ENCODE measurements at regions not wholly inside any gene's neighbourhood (a gene's known extent, or its start where the extent isn't known, plus 50 kb on each side); places are given as distances from the start of the nearest gene placed in this dataset.
"Not testable (repeated sequence)": the region's sequence is repeated elsewhere in the genome, so short reads cannot be mapped to it uniquely, and the experiment has no call there.

- no peak for DNase-seq
Observed at GRCh38 chr4:187460016-187460415, 535.6 kb upstream of the ZFP42 start.

GRCh38 chr4:187464573-187464972, 531.0 kb upstream of the ZFP42 start:
- DNase-seq: no peak

- no peak for DNase-seq
Observed at GRCh38 chr4:187467224-187467623, 528.3 kb upstream of the ZFP42 start.

- DNase-seq: no peak
Observed at GRCh38 chr4:187469627-187470026, 525.9 kb upstream of the ZFP42 start.

- no peak for DNase-seq
Observed at GRCh38 chr4:187470061-187470460, 525.5 kb upstream of the ZFP42 start.

- no peak for DNase-seq
Observed at GRCh38 chr4:187474238-187474637, 521.3 kb upstream of the ZFP42 start.

GRCh38 chr4:187475901-187476300, 519.7 kb upstream of the ZFP42 start:
- DNase-seq: no peak

- peak in 1 of 2 experiments; percentile 3 for DNase-seq
Observed at GRCh38 chr4:187477224-187477623, 518.3 kb upstream of the ZFP42 start.

GRCh38 chr4:187478292-187479140, 517.1 kb upstream of the ZFP42 start:
- DNase-seq: no peak

- no peak for DNase-seq
Observed at GRCh38 chr4:187479511-187479910, 516.1 kb upstream of the ZFP42 start.

- no peak for DNase-seq
Observed at GRCh38 chr4:187480146-187481145, 515.1 kb upstream of the ZFP42 start.

- no peak for DNase-seq
Observed at GRCh38 chr4:187484186-187484585, 511.4 kb upstream of the ZFP42 start.

GRCh38 chr4:187485676-187486075, 509.9 kb upstream of the ZFP42 start:
- DNase-seq: no peak

GRCh38 chr4:187491286-187491685, 504.3 kb upstream of the ZFP42 start:
- DNase-seq: no peak

- no peak for DNase-seq
Observed at GRCh38 chr4:187491959-187492358, 503.6 kb upstream of the ZFP42 start.

GRCh38 chr4:187493661-187494060, 501.9 kb upstream of the ZFP42 start:
- no peak for DNase-seq

GRCh38 chr4:187499956-187500355, 495.6 kb upstream of the ZFP42 start:
- no peak for DNase-seq

GRCh38 chr4:187500796-187501195, 494.8 kb upstream of the ZFP42 start:
- no peak for DNase-seq

GRCh38 chr4:187501731-187502130, 493.8 kb upstream of the ZFP42 start:
- no peak for DNase-seq

- DNase-seq: no peak
Observed at GRCh38 chr4:187504974-187505797, 490.4 kb upstream of the ZFP42 start.

- not testable (repeated sequence) for DNase-seq
Observed at GRCh38 chr4:187505798-187506141, 489.8 kb upstream of the ZFP42 start.

- DNase-seq: no peak
Observed at GRCh38 chr4:187516224-187516623, 479.3 kb upstream of the ZFP42 start.

- DNase-seq: no peak
Observed at GRCh38 chr4:187541666-187542065, 453.9 kb upstream of the ZFP42 start.
